Spleen (tissue), 11 donors: ENCODE measurements at regions not wholly inside any gene's neighbourhood (a gene's known extent, or its start where the extent isn't known, plus 50 kb on each side); places are given as distances from the start of the nearest gene placed in this dataset.

Experiments used
- DNase-seq: peaks from one replicate; pipeline ENCODE4 v3.0.0-alpha.2; 2020
- H3K27ac ChIP-seq, 8 donors: fragments of 200-600 bp; sonication (generic) in 7 of 8; 1 replicate in 4 of 8; 2 replicates in 4 of 8; pipeline versions ENCODE4 v1.5.0 to v1.8.0; 2016 to 2021; ENCODE audit warnings: inconsistent platforms in 4 of 8, mild to moderate bottlenecking in 4 of 8, moderate library complexity in 1 of 8
- H3K27me3 ChIP-seq, 7 donors: fragments of 200-600 bp; sonication (generic) in 6 of 7; replicated peaks in 1 of 7; 1 replicate in 4 of 7; 2 replicates in 3 of 7; pipeline versions ENCODE4 v1.5.0 to v1.8.0; 2016 to 2021; ENCODE audit warnings: inconsistent platforms in 3 of 7, mild to moderate bottlenecking in 1 of 7
- H3K36me3 ChIP-seq, 6 donors: fragments of 200-600 bp; sonication (generic) in 5 of 6; 1 replicate in 4 of 6; 2 replicates in 2 of 6; pipeline versions ENCODE4 v1.5.0 to v1.8.0; 2016 to 2021; ENCODE audit warnings: inconsistent platforms in 2 of 6
- H3K4me1 ChIP-seq, 6 donors: fragments of 200-600 bp; sonication (generic) in 5 of 6; 1 replicate in 3 of 6; 2 replicates in 3 of 6; pipeline versions ENCODE4 v1.5.0 to v1.8.0; 2016 to 2021; ENCODE audit warnings: inconsistent platforms in 3 of 6
- H3K4me3 ChIP-seq, 8 donors: fragments of 200-600 bp; sonication (generic) in 7 of 8; 1 replicate in 4 of 8; 2 replicates in 4 of 8; pipeline versions ENCODE4 v1.5.0 to v1.8.0; 2016 to 2021; ENCODE audit warnings: inconsistent platforms in 4 of 8, mild to moderate bottlenecking in 4 of 8, moderate library complexity in 2 of 8
- H3K9me3 ChIP-seq, 8 donors: fragments of 200-600 bp; sonication (generic) in 7 of 8; 1 replicate in 4 of 8; 2 replicates in 4 of 8; pipeline versions ENCODE4 v1.5.0 to v1.8.0; 2016 to 2021; ENCODE audit warnings: inconsistent platforms in 4 of 8
- CTCF ChIP-seq, 11 experiments: fragments of 200-600 bp in 7 of 11; fragments of 450-650 bp in 4 of 11; sonication (generic) in 4 of 11; IDR thresholded peaks in 8 of 11; conservative IDR thresholded peaks in 3 of 11; 1 replicate in 7 of 11; 2 replicates in 4 of 11; pipeline versions ENCODE4 v1.4.0 to v1.8.0; 2016 to 2021; ENCODE audit warnings: antibody characterized with exemption in 11 of 11, inconsistent platforms in 4 of 11, mild to moderate bottlenecking in 1 of 11
- POLR2A ChIP-seq, 3 donors: fragments of 450-650 bp; IDR thresholded peaks; one replicate each; pipeline ENCODE4 v1.5.1; 2017; ENCODE audit warnings: antibody characterized with exemption in 3 of 3, mild to moderate bottlenecking in 1 of 3
- POLR2AphosphoS5 ChIP-seq, 3 donors: sonication (generic); formaldehyde crosslinking; IDR thresholded peaks; one replicate each; pipeline ENCODE4 v1.5.1; 2017; ENCODE audit warnings: antibody characterized with exemption in 3 of 3
- WGBS, 5 donors: extraction: QIAGEN DNeasy Blood & Tissue Kit in 3 of 5; methylation state at CpG; one replicate each; pipeline versions ENCODE4 v1.1.5 to v1.1.7; 2013 to 2018; 5-methylcytosine and 5-hydroxymethylcytosine counted together
- intact Hi-C: fragments of 100-400 bp; cut with DNase I; formaldehyde crosslinking; loops from one replicate; pipeline ENCODE4 v1.15.0; 2023; ENCODE audit warnings: low total_unique reads
- donor health status: healthy with polysubstance abuse.
- donor health status: DM: no; HTN: no; CAD: no; lungs with moderate emphysema.
- donor health status: DM: no; HTN: no; CAD: no.
- donor health status: Bipolar disorder and iron deficiency.
- donor health status: healthy.
- donor health status: DM: no; HTN: no; CAD: no.
- donor health status: DM: yes; HTN: yes; CAD: no.

GRCh38 chr22:44423556-44424358 is 74.3 kb downstream of the RTL6 start:
- Histone ChIP-seq H3K27ac (no peak overlapping the region), H3K9me3 (peaks cover 2 to 32% (median 22%) of the 10 kb centered on the region in 8 donors), H3K36me3 (no peaks in the 10 kb centered on the region), H3K4me1 (no peaks in the 10 kb centered on the region), H3K27me3 (peaks cover 0 to 47% (median 0%) of the 10 kb centered on the region in 7 donors), H3K4me3 (no peak overlapping the region)
- DNase-seq = peak; percentile 25
- intact Hi-C loops = no loop called here
- 76 to 83% (median 79%) methylated on average over 10 to 14 of the region's 14 CpGs for WGBS, 5 donors
- TF ChIP-seq POLR2A (IDR thresholded peaks at IDR 0.05) (no peak), POLR2AphosphoS5 (IDR thresholded peaks at IDR 0.05) (no peak), CTCF (IDR thresholded peaks at IDR 0.05 in 8 of 11, conservative IDR thresholded peaks at IDR 0.05 in 3 of 11) (no peak)

- TF ChIP-seq POLR2AphosphoS5 (IDR thresholded peaks at IDR 0.05) (peak in 1 of 3 donors; percentile 48), CTCF (IDR thresholded peaks at IDR 0.05 in 8 of 11, conservative IDR thresholded peaks at IDR 0.05 in 3 of 11) (no peak)
- Histone ChIP-seq H3K4me1 (no peaks in the 10 kb centered on the region), H3K27ac (peak overlapping the region in 1 of 8 donors; percentile 12), H3K36me3 (no peaks in the 10 kb centered on the region), H3K4me3 (no peak overlapping the region), H3K9me3 (peaks cover 2 to 37% (median 24%) of the 10 kb centered on the region in 8 donors), H3K27me3 (peaks cover 0 to 56% (median 0%) of the 10 kb centered on the region in 7 donors)
- 40 to 70% (median 68%) methylated on average over 12 of the region's 12 CpGs for WGBS, 5 donors
- intact Hi-C loops = no loop called here
- peak; percentile 39 for DNase-seq
These were observed 75.2 kb downstream of the RTL6 start for GRCh38 chr22:44422746-44423380.

- no peaks in the 10 kb centered on the region for H3K4me1 ChIP-seq
- 76 to 88% (median 82%) methylated on average over 1 of the region's 1 CpG for WGBS, 5 donors
- intact Hi-C loops = no loop called here
- DNase-seq = no peak
- no peak overlapping the region for H3K4me3 ChIP-seq
- no peak overlapping the region for H3K27ac ChIP-seq
- peaks cover 2 to 42% (median 33%) of the 10 kb centered on the region in 8 donors for H3K9me3 ChIP-seq
- no peaks in the 10 kb centered on the region for H3K36me3 ChIP-seq
- H3K27me3 ChIP-seq = peaks cover 0 to 37% (median 0%) of the 10 kb centered on the region in 7 donors
- TF ChIP-seq POLR2AphosphoS5 (IDR thresholded peaks at IDR 0.05) = no peak
These were observed 78.6 kb downstream of the RTL6 start for GRCh38 chr22:44419429-44419828.

- no peaks in the 10 kb centered on the region for H3K36me3 ChIP-seq
- TF ChIP-seq POLR2A (IDR thresholded peaks at IDR 0.05) (no peak), POLR2AphosphoS5 (IDR thresholded peaks at IDR 0.05) (no peak), CTCF (IDR thresholded peaks at IDR 0.05 in 8 of 11, conservative IDR thresholded peaks at IDR 0.05 in 3 of 11) (no peak)
- H3K4me1 ChIP-seq = no peaks in the 10 kb centered on the region
- DNase-seq = peak; percentile 25
- WGBS, 5 donors = 85 to 89% (median 88%) methylated on average over 11 of the region's 11 CpGs
- H3K9me3 ChIP-seq = peaks cover 0 to 16% (median 5%) of the 10 kb centered on the region in 8 donors
- intact Hi-C loops = no loop called here
- no peak overlapping the region for H3K27ac ChIP-seq
- H3K27me3 ChIP-seq = peaks cover 0 to 35% (median 0%) of the 10 kb centered on the region in 7 donors
- no peak overlapping the region for H3K4me3 ChIP-seq
These were observed 84.8 kb downstream of the RTL6 start for GRCh38 chr22:44413211-44413610.
